SK-N-SH (cell line): ENCODE measurements at regions not wholly inside any gene's neighbourhood (a gene's known extent, or its start where the extent isn't known, plus 50 kb on each side); places are given as distances from the start of the nearest gene placed in this dataset.

Experiments used
- CTCF ChIA-PET: fragments of 300-600, 350-600 bp; formaldehyde crosslinking; extraction: SDS; loops from one replicate; lab custom pipeline; 2021; lab: Yijun Ruan, JAX
- POLR2A ChIA-PET: fragments of 350-600 bp; sonication (Branson Sonifier 250); formaldehyde crosslinking; extraction: SDS; loops from one replicate; lab custom pipeline; 2020; ENCODE audit warnings: antibody characterized with exemption, inconsistent platforms; lab: Yijun Ruan, JAX
- DNase-seq: peaks from one replicate; pipeline ENCODE4 v3.0.0; 2012
- H2AFZ ChIP-seq: fragments of 200-600 bp; sonication (generic); 2 replicates; pipeline ENCODE4 v1.8.1; 2016; ENCODE audit warnings: antibody characterized with exemption, mild to moderate bottlenecking, low read depth
- H3F3A ChIP-seq: fragments of 200-600 bp; sonication (generic); replicated peaks from 2 replicates; pipeline ENCODE3; 2016; ENCODE audit warnings: antibody characterized with exemption, mild to moderate bottlenecking; ENCODE audit not compliant: insufficient read depth
- H3K27ac ChIP-seq, 2 experiments: fragments of 200-500 bp in 1 of 2; fragments of 200-600 bp in 1 of 2; sonication (Bioruptor generic) in 1 of 2; sonication (generic), shearing (Covaris generic) in 1 of 2; 2 replicates each; pipeline versions ENCODE4 v1.5.1 to v1.6.1; 2014 to 2016; ENCODE audit warnings: low read depth in 2 of 2, inconsistent platforms in 1 of 2, low read length in 1 of 2, mild to moderate bottlenecking in 1 of 2, mixed read lengths in 1 of 2
- H3K27me3 ChIP-seq: fragments of 200-600 bp; sonication (generic), shearing (Covaris generic); 2 replicates; pipeline ENCODE4 v1.6.1; 2016; ENCODE audit warnings: mixed run types; ENCODE audit not compliant: insufficient read depth
- H3K36me3 ChIP-seq, 2 experiments: fragments of 200-500 bp in 1 of 2; fragments of 200-600 bp in 1 of 2; sonication (Bioruptor generic) in 1 of 2; sonication (generic) in 1 of 2; replicated peaks in 1 of 2; 2 replicates each; pipeline versions ENCODE3 to v1.5.1; 2014 to 2016; ENCODE audit warnings: low read length in 1 of 2, mild to moderate bottlenecking in 1 of 2; ENCODE audit not compliant: insufficient read depth in 2 of 2, control insufficient read depth in 1 of 2
- H3K4me1 ChIP-seq, 2 experiments: fragments of 200-500 bp in 1 of 2; fragments of 200-600 bp in 1 of 2; sonication (Bioruptor generic) in 1 of 2; sonication (generic), shearing (Covaris generic) in 1 of 2; 2 replicates each; pipeline versions ENCODE4 v1.5.1 to v1.6.1; 2014 to 2016; ENCODE audit warnings: low read depth in 1 of 2, low read length in 1 of 2, mixed run types in 1 of 2; ENCODE audit not compliant: insufficient read depth in 2 of 2, control insufficient read depth in 1 of 2
- H3K4me2 ChIP-seq: fragments of 200-600 bp; sonication (generic), shearing (Covaris generic); 2 replicates; pipeline ENCODE4 v1.6.1; 2017; ENCODE audit warnings: mixed run types
- H3K4me3 ChIP-seq, 2 experiments: fragments of 200-500 bp in 1 of 2; fragments of 200-600 bp in 1 of 2; sonication (Bioruptor generic) in 1 of 2; sonication (generic), shearing (Covaris generic) in 1 of 2; 2 replicates each; pipeline versions ENCODE4 v1.5.1 to v1.8.1; 2014 to 2016; ENCODE audit warnings: low read depth in 2 of 2, inconsistent platforms in 1 of 2, low read length in 1 of 2, mild to moderate bottlenecking in 1 of 2, mixed read lengths in 1 of 2, moderate library complexity in 1 of 2
- H3K79me2 ChIP-seq: fragments of 200-600 bp; sonication (generic); 2 replicates; pipeline ENCODE4 v1.8.1; 2017; ENCODE audit warnings: mild to moderate bottlenecking; ENCODE audit not compliant: insufficient read depth
- H3K9ac ChIP-seq: fragments of 200-600 bp; sonication (generic); 2 replicates; pipeline ENCODE4 v1.6.1; 2017; ENCODE audit warnings: mixed run types
- H3K9me2 ChIP-seq: fragments of 200-600 bp; sonication (generic); 2 replicates; pipeline ENCODE4 v1.6.1; 2017; ENCODE audit warnings: mixed run types
- H3K9me3 ChIP-seq: fragments of 200-600 bp; sonication (generic); 2 replicates; pipeline ENCODE4 v1.6.1; 2017; ENCODE audit warnings: mixed run types, mild to moderate bottlenecking, moderate library complexity
- H4K20me1 ChIP-seq: fragments of 200-600 bp; sonication (generic); 2 replicates; pipeline ENCODE4 v1.6.1; 2017; ENCODE audit warnings: mild to moderate bottlenecking, mixed run types; ENCODE audit not compliant: insufficient read depth
- FOXM1 ChIP-seq: IDR thresholded peaks from 2 replicates; pipeline ENCODE4 v1.4.0; 2012; ENCODE audit warnings: low read depth, mild to moderate bottlenecking
- JUND ChIP-seq: IDR thresholded peaks from 2 replicates; pipeline ENCODE4 v1.4.0; 2012
- PBX3 ChIP-seq: IDR thresholded peaks from 2 replicates; pipeline ENCODE4; 2012
- POLR2AphosphoS5 ChIP-seq: IDR thresholded peaks from 2 replicates; pipeline ENCODE4 v1.6.1; 2012; ENCODE audit warnings: low read depth, low read length
- RCOR1 ChIP-seq: fragments of 150-350 bp; IDR thresholded peaks from 2 replicates; pipeline ENCODE4 v1.6.1; 2017; ENCODE audit warnings: antibody characterized with exemption, low read length
- SMC3 ChIP-seq: IDR thresholded peaks from 2 replicates; pipeline ENCODE4 v1.6.1; 2012; ENCODE audit warnings: low read depth, low read length, improper control_type of control experiment
- TAF1 ChIP-seq: IDR thresholded peaks from 2 replicates; pipeline ENCODE4 v1.6.1; 2012; ENCODE audit warnings: low read depth, mild to moderate bottlenecking, low read length, moderate library complexity, borderline replicate concordance
- TEAD4 ChIP-seq: IDR thresholded peaks from 2 replicates; pipeline ENCODE4 v1.4.0; 2012; ENCODE audit warnings: mild to moderate bottlenecking, borderline replicate concordance; ENCODE audit not compliant: insufficient read depth
- USF1 ChIP-seq: IDR thresholded peaks from 2 replicates; pipeline ENCODE4 v1.4.0; 2012; ENCODE audit warnings: low read depth, borderline replicate concordance
- YY1 ChIP-seq: IDR thresholded peaks from 2 replicates; pipeline ENCODE4 v1.4.0; 2012; ENCODE audit warnings: low read depth, mild to moderate bottlenecking
- ZBTB33 ChIP-seq: IDR thresholded peaks from 2 replicates; pipeline ENCODE4 v1.4.0; 2012; ENCODE audit warnings: low read depth, borderline replicate concordance
- WGBS: methylation state at CpG from one replicate; pipeline ENCODE4 v1.1.6; 2017; ENCODE audit warnings: low lambda C conversion rate; 5-methylcytosine and 5-hydroxymethylcytosine counted together
- TF ChIP-seq, protein P1 (sequence below): fragments of 150-350 bp; IDR thresholded peaks from 2 replicates; pipeline ENCODE4 v1.6.1; 2016; ENCODE audit warnings: mild to moderate bottlenecking, low read depth, low read length

GRCh38 chr15:26374806-26375205, 398.1 kb downstream of the GABRB3 start:
- H3K4me2 ChIP-seq, result no peak overlapping the region
- H3K9ac ChIP-seq, result no peak overlapping the region
- H4K20me1 ChIP-seq, result no peaks in the 10 kb centered on the region
- H3K36me3 ChIP-seq, result no peaks in the 10 kb centered on the region
- no peaks in the 10 kb centered on the region for H3K27me3 ChIP-seq
- no peaks in the 10 kb centered on the region for H3K4me1 ChIP-seq
- no peaks in the 10 kb centered on the region for H3K79me2 ChIP-seq
- DNase-seq, result no peak
- H3K4me3 ChIP-seq, result no peak overlapping the region
- ChIA-PET CTCF (no interaction called here), POLR2A (no interaction called here)
- no peaks in the 10 kb centered on the region for H3K9me2 ChIP-seq
- no peak overlapping the region for H3K27ac ChIP-seq
- H2AFZ ChIP-seq, result no peak overlapping the region
- WGBS, result 33% methylated on average over 1 of the region's 1 CpG
- H3F3A ChIP-seq, result no peaks in the 10 kb centered on the region
- no peak for TF ChIP-seq POLR2AphosphoS5
- no peak for TF ChIP-seq JUND
- no peak for TF ChIP-seq USF1
- TF ChIP-seq SMC3, result no peak
- TF ChIP-seq FOXM1, result no peak
- TF ChIP-seq TEAD4, result no peak
- TF ChIP-seq PBX3, result no peak
- no peak for TF ChIP-seq RCOR1
- no peaks in the 10 kb centered on the region; the same call in 1 of the 2 replicates for H3K9me3 ChIP-seq

DNA sequence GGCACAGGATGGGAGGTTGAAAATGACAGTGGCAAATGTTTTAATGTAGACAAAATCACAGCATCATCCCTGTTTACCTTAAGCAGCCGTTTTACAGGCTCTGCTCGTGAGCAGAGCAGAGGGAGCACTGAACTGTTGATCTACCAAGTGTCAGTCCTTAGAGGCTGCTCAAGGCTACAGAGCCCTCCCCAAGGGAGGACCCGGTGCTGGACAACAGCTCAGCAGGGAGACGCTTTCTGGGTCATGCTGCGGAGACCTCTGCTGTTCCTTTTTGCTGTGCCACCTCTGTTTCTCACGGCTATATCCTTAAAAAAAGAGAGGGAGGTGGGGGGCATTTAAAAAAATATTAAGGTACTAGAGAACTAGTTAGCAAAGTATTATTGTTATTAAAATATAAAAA, 400.2 kb downstream of the GABRB3 start:
- no peaks in the 10 kb centered on the region for H3K36me3 ChIP-seq
- 15% methylated on average over 6 of the region's 6 CpGs for WGBS
- H3K9me3 ChIP-seq, result no peaks in the 10 kb centered on the region; the same call in 1 of the 2 replicates
- no peaks in the 10 kb centered on the region for H3K9me2 ChIP-seq
- H3K4me3 ChIP-seq, result no peak overlapping the region
- no peaks in the 10 kb centered on the region for H4K20me1 ChIP-seq
- ChIA-PET CTCF (no interaction called here), POLR2A (no interaction called here)
- no peak overlapping the region for H2AFZ ChIP-seq
- H3K4me1 ChIP-seq, result no peaks in the 10 kb centered on the region
- H3K4me2 ChIP-seq, result no peak overlapping the region
- H3K9ac ChIP-seq, result no peak overlapping the region
- no peaks in the 10 kb centered on the region for H3K27me3 ChIP-seq
- no peak for DNase-seq
- no peaks in the 10 kb centered on the region for H3F3A ChIP-seq
- TF ChIP-seq YY1, result no peak
- TF ChIP-seq ZBTB33, result no peak
- TF ChIP-seq, protein P1, sequence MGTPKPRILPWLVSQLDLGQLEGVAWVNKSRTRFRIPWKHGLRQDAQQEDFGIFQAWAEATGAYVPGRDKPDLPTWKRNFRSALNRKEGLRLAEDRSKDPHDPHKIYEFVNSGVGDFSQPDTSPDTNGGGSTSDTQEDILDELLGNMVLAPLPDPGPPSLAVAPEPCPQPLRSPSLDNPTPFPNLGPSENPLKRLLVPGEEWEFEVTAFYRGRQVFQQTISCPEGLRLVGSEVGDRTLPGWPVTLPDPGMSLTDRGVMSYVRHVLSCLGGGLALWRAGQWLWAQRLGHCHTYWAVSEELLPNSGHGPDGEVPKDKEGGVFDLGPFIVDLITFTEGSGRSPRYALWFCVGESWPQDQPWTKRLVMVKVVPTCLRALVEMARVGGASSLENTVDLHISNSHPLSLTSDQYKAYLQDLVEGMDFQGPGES, result no peak
- no peak for TF ChIP-seq TAF1
- H3K79me2 ChIP-seq, result no peaks in the 10 kb centered on the region
- no peak overlapping the region for H3K27ac ChIP-seq
